Islet precursor cell (in vitro differentiated cells): ENCODE measurements at regions not wholly inside any gene's neighbourhood (a gene's known extent, or its start where the extent isn't known, plus 50 kb on each side); places are given as distances from the start of the nearest gene placed in this dataset.

Source experiments
- DNase-seq: peaks from one replicate; pipeline ENCODE4 v3.0.0-alpha.2; 2018

DNA sequence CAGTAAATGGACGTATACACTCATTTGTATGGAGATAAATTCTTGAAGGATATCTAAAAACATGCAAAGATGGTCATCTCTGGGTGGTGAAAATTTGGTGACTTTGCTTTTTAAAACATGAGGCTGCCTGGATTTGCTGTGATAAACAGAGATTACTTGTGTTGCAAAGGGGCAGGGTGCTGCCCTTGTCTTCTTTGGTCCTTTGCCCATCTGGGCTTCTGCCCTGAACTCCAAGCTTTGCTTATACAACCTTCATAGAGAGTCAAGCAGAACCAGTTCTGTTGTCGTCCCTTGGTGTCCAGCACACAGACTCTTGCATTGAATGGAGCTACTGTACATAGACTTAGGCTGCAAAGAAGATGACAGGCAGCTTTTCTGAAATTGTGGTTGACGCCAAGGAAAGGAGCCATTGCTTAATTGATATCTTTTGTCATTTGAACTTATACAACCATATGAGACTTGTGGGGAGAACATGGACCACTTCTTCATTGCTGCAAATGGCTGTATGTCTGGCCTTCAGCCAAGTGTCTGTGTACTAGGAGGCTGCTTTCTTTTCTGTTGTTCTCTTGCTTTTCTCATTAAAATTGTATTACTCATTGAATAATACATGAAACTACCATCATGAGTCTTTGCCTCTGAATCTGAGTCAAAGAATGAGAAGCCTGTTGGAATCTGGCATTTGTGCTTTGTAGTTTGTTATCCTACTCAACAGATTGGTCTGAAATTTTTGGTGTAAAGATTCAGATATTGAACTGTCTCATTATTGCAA lies 152.5 kb downstream of the DMRT2 start:
- DNase-seq, result no peak

DNA sequence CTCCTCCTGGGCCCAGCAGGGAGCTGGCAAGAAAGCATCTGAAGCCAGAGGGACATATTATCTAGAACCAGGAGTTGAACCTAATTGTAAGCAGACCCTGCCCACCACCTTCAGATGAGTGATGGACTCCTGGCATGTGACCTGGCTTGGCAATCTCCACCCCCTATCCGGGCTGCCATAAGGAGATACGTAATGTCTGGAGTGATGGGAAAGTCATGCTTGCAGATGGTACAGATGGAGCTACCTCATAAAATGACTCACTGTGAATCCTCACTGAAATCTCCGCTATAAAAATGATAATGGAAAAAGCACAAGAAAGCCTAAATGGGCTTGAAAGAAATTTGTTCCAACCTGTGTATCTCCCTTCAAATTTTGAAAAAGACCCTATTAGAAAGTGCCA lies 157.5 kb downstream of the DMRT2 start:
- DNase-seq, result no peak

DNA sequence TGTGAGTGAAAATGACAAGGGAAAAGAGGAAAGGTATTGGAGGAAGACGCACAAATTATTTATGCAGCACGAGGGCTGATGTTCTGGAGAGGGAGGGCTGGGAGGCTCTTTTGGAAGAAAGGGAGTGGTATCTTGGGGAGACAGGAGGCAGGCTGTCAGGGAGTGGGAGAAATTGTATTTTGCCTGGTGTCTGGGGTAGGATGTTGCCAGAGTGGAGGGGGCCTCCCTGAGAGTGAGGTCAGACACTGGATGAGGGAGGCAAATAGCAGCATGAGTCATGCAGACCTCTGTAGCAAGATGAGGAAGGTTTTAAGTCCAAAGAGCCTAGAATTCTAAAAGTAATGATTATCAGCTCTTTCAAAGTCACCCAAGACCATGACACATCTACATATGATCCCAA lies 158.0 kb downstream of the DMRT2 start:
- no peak for DNase-seq

GRCh38 chr9:1210954-1211353 lies 160.8 kb downstream of the DMRT2 start:
- no peak for DNase-seq

DNA sequence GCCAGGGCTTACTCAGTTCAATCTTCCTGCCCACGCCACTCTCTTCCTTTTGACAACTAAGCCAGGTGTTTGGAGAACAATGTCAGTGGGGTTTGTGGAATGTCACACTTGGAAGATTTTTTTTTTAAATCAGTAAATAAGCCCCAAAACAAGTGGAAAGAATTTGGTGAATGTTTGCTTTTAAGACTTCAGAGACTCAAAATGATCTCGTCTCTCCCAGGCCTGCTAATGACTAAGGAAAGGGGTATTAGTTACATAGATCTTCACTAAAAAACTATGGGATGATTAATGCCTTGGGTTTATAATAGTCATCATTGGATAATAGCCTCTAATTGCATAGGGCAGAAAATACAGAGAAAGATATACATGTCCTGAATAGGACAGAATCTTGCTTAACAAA lies 166.4 kb downstream of the DMRT2 start:
- no peak for DNase-seq

DNA sequence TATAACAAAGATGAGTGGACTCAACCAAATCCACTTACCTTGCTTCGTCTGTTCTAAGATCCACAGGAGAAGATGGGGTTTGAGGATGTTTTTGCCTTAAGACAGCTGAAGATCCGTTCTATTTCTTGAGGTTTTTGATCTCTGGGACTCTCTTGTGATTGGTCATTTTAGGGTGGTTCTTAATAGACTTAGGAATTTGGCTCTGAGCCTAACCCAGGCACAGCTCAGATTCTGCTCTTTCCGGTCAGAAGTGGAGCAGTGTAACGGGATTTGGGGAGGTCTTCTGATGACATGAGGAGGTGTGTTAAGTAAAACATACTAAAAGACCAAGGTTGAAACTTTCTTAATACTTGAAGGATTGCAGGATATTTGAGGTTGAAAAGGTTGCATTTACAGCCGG lies 166.9 kb downstream of the DMRT2 start:
- no peak for DNase-seq

DNA sequence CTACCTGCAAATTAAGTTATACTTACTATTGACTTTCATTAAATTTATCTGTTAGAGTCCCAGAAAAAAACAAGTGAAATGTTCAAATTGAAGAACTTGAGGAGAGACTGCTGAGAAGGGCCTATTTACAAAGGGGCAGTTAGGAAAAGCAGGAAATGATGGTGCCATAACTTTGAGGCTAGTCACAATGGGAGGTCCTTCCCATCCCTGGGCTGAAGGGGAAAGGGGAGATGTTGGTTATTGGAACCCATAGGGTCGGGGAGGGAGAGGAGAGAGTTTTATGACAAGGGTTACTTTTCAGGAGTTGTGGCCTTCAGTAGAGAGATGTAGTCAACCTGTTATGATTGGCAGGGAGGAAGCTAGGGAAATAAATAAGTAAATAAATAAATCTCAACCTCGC lies 169.1 kb downstream of the DMRT2 start:
- no peak for DNase-seq

- no peak for DNase-seq
Measured at GRCh38 chr9:1221298-1221697, 171.1 kb downstream of the DMRT2 start.

GRCh38 chr9:1222511-1222910 lies 172.4 kb downstream of the DMRT2 start:
- DNase-seq, result no peak

- DNase-seq, result no peak
Measured at GRCh38 chr9:1231998-1232919, 182.1 kb downstream of the DMRT2 start.

GRCh38 chr9:1233568-1233967 lies 183.4 kb downstream of the DMRT2 start:
- no peak for DNase-seq

GRCh38 chr9:1235650-1236049 lies 185.5 kb downstream of the DMRT2 start:
- no peak for DNase-seq

- DNase-seq, result no peak
Measured at GRCh38 chr9:1236061-1236460, 185.9 kb downstream of the DMRT2 start.

DNA sequence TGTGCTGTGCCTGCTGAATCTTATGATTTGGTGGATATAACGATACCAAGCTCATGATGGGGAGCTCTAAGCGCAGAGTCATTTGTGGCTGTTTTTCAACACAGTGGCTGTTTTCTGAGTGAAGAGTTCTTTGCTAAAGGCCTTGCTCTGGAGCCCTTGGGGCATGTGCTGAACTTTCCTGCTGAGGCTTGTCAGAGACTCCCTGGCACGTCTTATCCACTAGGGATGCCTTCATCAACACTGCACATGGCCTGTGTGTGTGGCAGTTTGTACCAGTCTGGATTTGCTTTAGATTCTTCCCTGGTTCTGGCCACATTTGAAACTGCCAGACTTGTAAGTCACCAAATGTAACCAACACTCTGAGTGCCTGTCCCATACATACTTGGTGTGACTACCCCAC lies 188.2 kb downstream of the DMRT2 start:
- DNase-seq, result no peak

- no peak for DNase-seq
Measured at GRCh38 chr9:1248743-1249142, 198.6 kb downstream of the DMRT2 start.

- DNase-seq, result no peak
Measured at GRCh38 chr9:1253064-1253979, 203.2 kb downstream of the DMRT2 start.

- no peak for DNase-seq
Measured at GRCh38 chr9:1254071-1254470, 203.9 kb downstream of the DMRT2 start.

DNA sequence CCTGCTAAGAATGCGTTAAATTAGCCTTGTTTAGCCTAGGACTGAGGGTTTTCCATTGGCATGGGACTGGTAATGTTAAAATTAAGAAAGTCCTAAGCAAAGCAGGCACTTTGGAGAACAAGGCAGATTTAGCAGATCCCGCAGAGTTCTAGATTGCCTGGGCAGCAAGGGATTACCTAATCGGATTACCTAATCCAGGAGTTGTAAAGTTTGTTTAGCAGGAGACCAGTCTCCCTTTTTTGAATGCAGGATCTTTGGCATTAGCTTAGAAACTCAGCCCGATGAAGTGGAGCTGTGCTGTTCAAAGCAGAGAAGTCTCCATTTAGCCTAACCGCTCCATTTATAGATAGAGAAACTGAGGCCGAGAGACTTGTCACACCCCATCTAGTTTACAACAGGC lies 206.0 kb downstream of the DMRT2 start:
- DNase-seq, result no peak

DNA sequence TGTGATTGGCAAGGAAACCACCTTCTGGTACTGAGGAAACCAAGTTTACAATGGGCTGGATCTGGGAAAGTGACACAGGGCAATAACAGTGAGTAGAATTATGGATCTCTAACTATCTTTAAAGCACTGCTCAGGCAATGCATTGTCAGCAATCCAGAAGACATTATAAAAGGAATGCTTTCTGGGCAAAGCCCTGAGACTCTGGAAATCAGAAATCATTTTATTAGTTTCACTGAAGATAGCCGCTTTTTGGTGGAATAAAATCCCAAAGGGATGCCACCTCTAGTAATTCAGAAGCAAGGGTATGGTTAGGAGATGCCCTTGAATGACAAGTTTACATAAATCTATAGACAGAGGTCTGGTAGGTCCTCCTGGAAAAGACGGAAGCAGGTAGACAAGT lies 211.1 kb downstream of the DMRT2 start:
- no peak for DNase-seq

DNA sequence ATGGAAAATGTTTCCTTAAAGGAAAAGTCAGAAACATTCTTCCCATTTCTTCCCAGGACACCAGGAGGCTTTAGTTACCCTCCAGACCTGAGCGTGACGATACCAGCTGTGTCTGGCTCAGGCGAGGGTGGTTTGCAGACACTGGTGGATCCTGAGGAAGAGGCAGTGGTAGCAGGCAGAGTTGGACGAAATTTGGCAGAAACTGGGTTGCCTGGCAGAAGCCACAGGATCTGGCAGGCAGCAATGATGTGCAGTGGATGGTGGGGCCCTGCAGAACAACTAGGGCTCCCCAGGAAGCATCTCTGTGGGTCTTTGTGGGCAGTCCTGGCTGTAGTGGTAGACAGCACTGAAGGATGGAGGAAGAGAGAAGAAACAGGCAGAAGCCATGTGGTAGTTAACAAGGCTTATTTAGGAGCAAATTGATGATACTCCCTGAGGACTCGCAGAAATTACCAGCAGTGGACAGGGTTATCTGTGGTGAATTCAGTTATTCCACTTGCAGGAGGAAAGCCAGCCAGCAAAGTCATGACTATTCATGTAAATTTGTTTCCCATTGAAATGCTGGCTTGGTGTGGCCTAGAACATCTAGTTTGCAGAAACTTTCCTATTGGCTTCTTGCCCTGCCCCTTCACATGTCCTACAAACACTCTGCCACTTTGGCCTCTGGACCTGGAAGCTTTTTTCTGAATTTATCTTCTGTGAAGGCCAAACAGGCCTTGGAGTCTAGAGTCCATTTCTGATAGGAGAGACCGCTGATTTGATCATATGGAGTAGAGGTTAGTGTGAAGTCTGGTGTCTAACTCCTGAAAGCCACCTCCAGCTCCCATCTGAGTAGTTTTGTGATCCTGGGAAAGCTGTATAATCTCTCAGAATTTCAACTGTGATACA lies 212.0 kb downstream of the DMRT2 start:
- DNase-seq, result no peak

- DNase-seq, result no peak
Measured at GRCh38 chr9:1267141-1267570, 217.0 kb downstream of the DMRT2 start.

GRCh38 chr9:1267581-1267980 lies 217.4 kb downstream of the DMRT2 start:
- DNase-seq, result no peak
